ENCODE measurements at regions not wholly inside any gene's neighbourhood (a gene's known extent, or its start where the extent isn't known, plus 50 kb on each side); places are given as distances from the start of the nearest gene placed in this dataset.
A peak's percentile ranks its signal among the peaks of the same experiment; 100 is the strongest.
"Not testable (repeated sequence)": the region's sequence is repeated elsewhere in the genome, so short reads cannot be mapped to it uniquely, and the experiment has no call there.

- Histone ChIP-seq H3K9ac (ENCODE audit: low read length in 5 of 5) (no peak overlapping the region), H3K4me3 (ENCODE audit: low read depth in 1 of 5, low read length in 5 of 5) (no peak overlapping the region), H3K36me3 (ENCODE audit: control insufficient read depth in 5 of 5, insufficient read depth in 5 of 5, low read length in 5 of 5) (no peaks in the 10 kb centered on the region), H3K27me3 (ENCODE audit: control insufficient read depth in 5 of 5, insufficient read depth in 4 of 5, low read length in 5 of 5) (no peaks in the 10 kb centered on the region), H3K9me3 (ENCODE audit: control insufficient read depth in 5 of 5, low read length in 5 of 5) (no peaks in the 10 kb centered on the region), H3K27ac (ENCODE audit: low read depth, low read length) (no peak overlapping the region), H3K4me1 (ENCODE audit: control insufficient read depth in 5 of 5, insufficient read depth in 5 of 5, low read length in 5 of 5) (peaks cover 0 to 3% (median 0%) of the 10 kb centered on the region in 5 donors)
Measured at GRCh38 chrX:139475432-139475831, 55.1 kb upstream of the F9 start.

DNA sequence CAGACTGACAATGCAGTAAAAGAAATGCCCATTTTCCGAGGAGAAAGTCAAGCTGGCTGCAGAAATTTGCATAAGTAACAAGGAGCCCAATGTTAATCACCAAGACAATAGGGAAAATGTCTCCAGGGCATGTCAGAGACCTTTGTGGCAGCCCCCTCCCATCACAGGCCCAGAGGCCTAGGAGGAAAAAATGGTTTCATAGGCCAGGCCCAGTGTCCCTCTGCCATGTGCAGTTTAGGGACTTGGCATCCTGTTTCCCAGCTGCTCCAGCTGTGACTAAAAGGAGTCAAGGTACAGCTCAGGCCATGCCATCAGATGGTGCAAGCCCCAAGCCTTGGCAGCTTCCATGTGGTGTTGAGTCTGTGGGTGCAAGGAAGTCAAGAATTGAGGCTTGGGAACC is 68.6 kb upstream of the F9 start:
- not testable (repeated sequence) for H3K4me1 ChIP-seq (ENCODE audit: control insufficient read depth in 5 of 5, insufficient read depth in 5 of 5, low read length in 5 of 5); H3K27me3 ChIP-seq (ENCODE audit: control insufficient read depth in 5 of 5, insufficient read depth in 4 of 5, low read length in 5 of 5); H3K36me3 ChIP-seq (ENCODE audit: control insufficient read depth in 5 of 5, insufficient read depth in 5 of 5, low read length in 5 of 5); H3K4me3 ChIP-seq (ENCODE audit: low read depth in 1 of 5, low read length in 5 of 5); H3K9ac ChIP-seq (ENCODE audit: low read length in 5 of 5); H3K27ac ChIP-seq (ENCODE audit: low read depth, low read length); H3K9me3 ChIP-seq (ENCODE audit: control insufficient read depth in 5 of 5, low read length in 5 of 5)

GRCh38 chrX:139454743-139455142 is 75.8 kb upstream of the F9 start:
- no peaks in the 10 kb centered on the region for H3K4me1 ChIP-seq (ENCODE audit: control insufficient read depth in 5 of 5, insufficient read depth in 5 of 5, low read length in 5 of 5)
- no peak overlapping the region for H3K4me3 ChIP-seq (ENCODE audit: low read depth in 1 of 5, low read length in 5 of 5)
- H3K27me3 ChIP-seq (ENCODE audit: control insufficient read depth in 5 of 5, insufficient read depth in 4 of 5, low read length in 5 of 5) = peaks cover 0 to 3% (median 2%) of the 10 kb centered on the region in 5 donors
- no peak overlapping the region for H3K9ac ChIP-seq (ENCODE audit: low read length in 5 of 5)
- no peaks in the 10 kb centered on the region for H3K36me3 ChIP-seq (ENCODE audit: control insufficient read depth in 5 of 5, insufficient read depth in 5 of 5, low read length in 5 of 5)
- H3K9me3 ChIP-seq (ENCODE audit: control insufficient read depth in 5 of 5, low read length in 5 of 5) = no peaks in the 10 kb centered on the region
- no peak overlapping the region for H3K27ac ChIP-seq (ENCODE audit: low read depth, low read length)

- no peak overlapping the region for H3K4me3 ChIP-seq (ENCODE audit: low read depth in 1 of 5, low read length in 5 of 5)
- no peak overlapping the region for H3K27ac ChIP-seq (ENCODE audit: low read depth, low read length)
- no peak overlapping the region for H3K9ac ChIP-seq (ENCODE audit: low read length in 5 of 5)
- H3K27me3 ChIP-seq (ENCODE audit: control insufficient read depth in 5 of 5, insufficient read depth in 4 of 5, low read length in 5 of 5) = peaks cover 0 to 2% (median 0%) of the 10 kb centered on the region in 5 donors
- H3K9me3 ChIP-seq (ENCODE audit: control insufficient read depth in 5 of 5, low read length in 5 of 5) = peaks cover 0 to 5% (median 0%) of the 10 kb centered on the region in 5 donors
- H3K36me3 ChIP-seq (ENCODE audit: control insufficient read depth in 5 of 5, insufficient read depth in 5 of 5, low read length in 5 of 5) = no peaks in the 10 kb centered on the region
- no peaks in the 10 kb centered on the region for H3K4me1 ChIP-seq (ENCODE audit: control insufficient read depth in 5 of 5, insufficient read depth in 5 of 5, low read length in 5 of 5)
Measured at GRCh38 chrX:139448996-139449395, 81.5 kb upstream of the F9 start.

- H3K4me3 ChIP-seq (ENCODE audit: low read depth in 1 of 5, low read length in 5 of 5) = no peak overlapping the region
- H3K4me1 ChIP-seq (ENCODE audit: control insufficient read depth in 5 of 5, insufficient read depth in 5 of 5, low read length in 5 of 5) = no peaks in the 10 kb centered on the region
- H3K9ac ChIP-seq (ENCODE audit: low read length in 5 of 5) = no peak overlapping the region
- H3K27me3 ChIP-seq (ENCODE audit: control insufficient read depth in 5 of 5, insufficient read depth in 4 of 5, low read length in 5 of 5) = peaks cover 0 to 4% (median 0%) of the 10 kb centered on the region in 5 donors
- peaks cover 0 to 10% (median 5%) of the 10 kb centered on the region in 5 donors for H3K9me3 ChIP-seq (ENCODE audit: control insufficient read depth in 5 of 5, low read length in 5 of 5)
- no peak overlapping the region for H3K27ac ChIP-seq (ENCODE audit: low read depth, low read length)
- H3K36me3 ChIP-seq (ENCODE audit: control insufficient read depth in 5 of 5, insufficient read depth in 5 of 5, low read length in 5 of 5) = no peaks in the 10 kb centered on the region
Measured at GRCh38 chrX:139446832-139447231, 83.7 kb upstream of the F9 start.

DNA sequence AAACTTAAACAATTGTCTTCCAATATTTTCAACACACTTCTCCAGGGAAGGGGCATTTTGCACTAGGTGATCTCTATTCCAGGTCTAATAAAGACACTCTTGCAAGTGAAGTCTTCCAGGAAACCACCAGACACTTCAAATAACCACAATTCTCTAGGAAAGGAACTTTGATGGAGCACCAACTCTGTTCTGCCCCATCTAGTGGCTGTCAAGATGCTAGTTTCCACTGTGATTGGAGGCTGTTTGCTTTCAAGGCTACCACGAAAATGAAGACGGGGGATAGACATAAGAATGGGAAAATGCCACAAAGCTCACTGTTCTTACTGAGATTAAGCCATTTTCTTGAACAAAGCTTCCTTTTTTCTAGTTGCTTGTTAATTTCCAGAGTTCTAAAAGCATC is 100.6 kb upstream of the F9 start:
- Histone ChIP-seq H3K27me3 (ENCODE audit: control insufficient read depth in 5 of 5, insufficient read depth in 4 of 5, low read length in 5 of 5) (peaks cover 0 to 2% (median 0%) of the 10 kb centered on the region in 5 donors), H3K36me3 (ENCODE audit: control insufficient read depth in 5 of 5, insufficient read depth in 5 of 5, low read length in 5 of 5) (no peaks in the 10 kb centered on the region), H3K9ac (ENCODE audit: low read length in 5 of 5) (no peak overlapping the region), H3K27ac (ENCODE audit: low read depth, low read length) (no peak overlapping the region), H3K4me1 (ENCODE audit: control insufficient read depth in 5 of 5, insufficient read depth in 5 of 5, low read length in 5 of 5) (peaks cover 0 to 7% (median 0%) of the 10 kb centered on the region in 5 donors), H3K9me3 (ENCODE audit: control insufficient read depth in 5 of 5, low read length in 5 of 5) (no peaks in the 10 kb centered on the region), H3K4me3 (ENCODE audit: low read depth in 1 of 5, low read length in 5 of 5) (no peak overlapping the region)

GRCh38 chrX:139423186-139423585 is 107.4 kb upstream of the F9 start:
- Histone ChIP-seq H3K4me1 (ENCODE audit: control insufficient read depth in 5 of 5, insufficient read depth in 5 of 5, low read length in 5 of 5) (peaks cover 0 to 9% (median 0%) of the 10 kb centered on the region in 5 donors), H3K9ac (ENCODE audit: low read length in 5 of 5) (no peak overlapping the region), H3K4me3 (ENCODE audit: low read depth in 1 of 5, low read length in 5 of 5) (no peak overlapping the region), H3K36me3 (ENCODE audit: control insufficient read depth in 5 of 5, insufficient read depth in 5 of 5, low read length in 5 of 5) (no peaks in the 10 kb centered on the region), H3K27ac (ENCODE audit: low read depth, low read length) (no peak overlapping the region), H3K9me3 (ENCODE audit: control insufficient read depth in 5 of 5, low read length in 5 of 5) (no peaks in the 10 kb centered on the region), H3K27me3 (ENCODE audit: control insufficient read depth in 5 of 5, insufficient read depth in 4 of 5, low read length in 5 of 5) (peaks cover 0 to 2% (median 0%) of the 10 kb centered on the region in 5 donors)

DNA sequence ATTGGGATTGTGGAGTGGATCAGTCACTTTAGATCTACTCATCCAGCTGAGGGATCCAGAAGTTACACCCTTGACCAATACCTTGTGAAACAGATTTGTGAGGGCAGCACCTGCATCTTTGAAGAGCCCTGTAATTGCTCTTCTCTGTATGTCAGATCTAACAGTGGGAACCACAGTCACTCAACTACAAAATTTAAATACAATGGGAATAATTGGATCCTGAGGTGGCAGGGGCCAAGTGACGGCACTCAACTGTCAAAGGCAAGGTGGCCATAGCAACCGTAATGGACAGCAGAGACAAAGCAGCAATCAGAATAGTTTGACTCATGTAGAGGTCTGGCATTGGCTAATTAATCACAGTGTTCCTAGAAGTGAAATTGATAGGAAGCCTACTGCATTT is 132.3 kb upstream of the F9 start:
- H3K36me3 ChIP-seq (ENCODE audit: control insufficient read depth in 5 of 5, insufficient read depth in 5 of 5, low read length in 5 of 5); H3K9ac ChIP-seq (ENCODE audit: low read length in 5 of 5); H3K4me1 ChIP-seq (ENCODE audit: control insufficient read depth in 5 of 5, insufficient read depth in 5 of 5, low read length in 5 of 5); H3K27ac ChIP-seq (ENCODE audit: low read depth, low read length); H3K4me3 ChIP-seq (ENCODE audit: low read depth in 1 of 5, low read length in 5 of 5); H3K27me3 ChIP-seq (ENCODE audit: control insufficient read depth in 5 of 5, insufficient read depth in 4 of 5, low read length in 5 of 5): not testable (repeated sequence)
- peaks cover 0 to 17% (median 4%) of the 10 kb centered on the region in 5 donors for H3K9me3 ChIP-seq (ENCODE audit: control insufficient read depth in 5 of 5, low read length in 5 of 5)

DNA sequence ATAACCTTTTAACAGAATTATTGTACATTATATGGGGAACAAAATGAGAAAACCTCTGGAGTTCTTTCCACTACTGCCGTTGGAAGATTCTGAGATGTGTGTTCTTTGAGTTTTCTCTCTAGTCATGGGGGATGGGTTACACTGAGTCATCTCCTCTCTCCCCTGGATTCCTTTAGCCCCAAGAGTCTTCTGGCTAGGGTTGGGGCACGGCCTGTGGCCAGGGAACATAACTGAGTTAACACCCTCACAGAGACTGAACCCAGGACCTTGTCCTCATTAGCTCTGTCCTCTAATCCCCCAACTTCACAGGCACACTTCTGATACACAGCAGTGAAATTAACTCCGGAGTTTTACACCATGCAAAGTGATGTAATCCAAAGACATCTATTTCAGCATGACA is 142.3 kb upstream of the F9 start:
- H3K27me3 ChIP-seq (ENCODE audit: control insufficient read depth in 5 of 5, insufficient read depth in 4 of 5, low read length in 5 of 5) = no peaks in the 10 kb centered on the region

GRCh38 chrX:139382529-139382928 is 148.0 kb upstream of the F9 start:
- Histone ChIP-seq H3K9ac (ENCODE audit: low read length in 5 of 5) (no peak overlapping the region), H3K27ac (ENCODE audit: low read depth, low read length) (no peak overlapping the region), H3K4me1 (ENCODE audit: control insufficient read depth in 5 of 5, insufficient read depth in 5 of 5, low read length in 5 of 5) (peaks cover 0 to under 1% (median under 1%) of the 10 kb centered on the region in 5 donors), H3K27me3 (ENCODE audit: control insufficient read depth in 5 of 5, insufficient read depth in 4 of 5, low read length in 5 of 5) (peaks cover 0 to 6% (median 0%) of the 10 kb centered on the region in 5 donors), H3K36me3 (ENCODE audit: control insufficient read depth in 5 of 5, insufficient read depth in 5 of 5, low read length in 5 of 5) (no peaks in the 10 kb centered on the region), H3K4me3 (ENCODE audit: low read depth in 1 of 5, low read length in 5 of 5) (no peak overlapping the region), H3K9me3 (ENCODE audit: control insufficient read depth in 5 of 5, low read length in 5 of 5) (no peaks in the 10 kb centered on the region)

More for the DNA sequence above, 142.3 kb upstream of the F9 start:
- peak overlapping the region; percentile 20 for H3K27ac ChIP-seq (ENCODE audit: low read depth, low read length)
- no peaks in the 10 kb centered on the region for H3K36me3 ChIP-seq (ENCODE audit: control insufficient read depth in 5 of 5, insufficient read depth in 5 of 5, low read length in 5 of 5)
- no peaks in the 10 kb centered on the region for H3K9me3 ChIP-seq (ENCODE audit: control insufficient read depth in 5 of 5, low read length in 5 of 5)
- no peak overlapping the region for H3K9ac ChIP-seq (ENCODE audit: low read length in 5 of 5)
- no peak overlapping the region for H3K4me3 ChIP-seq (ENCODE audit: low read depth in 1 of 5, low read length in 5 of 5)
- H3K4me1 ChIP-seq (ENCODE audit: control insufficient read depth in 5 of 5, insufficient read depth in 5 of 5, low read length in 5 of 5) = peaks cover 0 to 14% (median 10%) of the 10 kb centered on the region in 5 donors

- not testable (repeated sequence) for H3K9ac ChIP-seq (ENCODE audit: low read length in 5 of 5); H3K36me3 ChIP-seq (ENCODE audit: control insufficient read depth in 5 of 5, insufficient read depth in 5 of 5, low read length in 5 of 5); H3K27me3 ChIP-seq (ENCODE audit: control insufficient read depth in 5 of 5, insufficient read depth in 4 of 5, low read length in 5 of 5); H3K4me1 ChIP-seq (ENCODE audit: control insufficient read depth in 5 of 5, insufficient read depth in 5 of 5, low read length in 5 of 5); H3K4me3 ChIP-seq (ENCODE audit: low read depth in 1 of 5, low read length in 5 of 5); H3K9me3 ChIP-seq (ENCODE audit: control insufficient read depth in 5 of 5, low read length in 5 of 5); H3K27ac ChIP-seq (ENCODE audit: low read depth, low read length)
Measured at GRCh38 chrX:139376547-139376946, 154.0 kb upstream of the F9 start.
